ENCODE measurements at regions not wholly inside any gene's neighbourhood (a gene's known extent, or its start where the extent isn't known, plus 50 kb on each side); places are given as distances from the start of the nearest gene placed in this dataset.

DNA sequence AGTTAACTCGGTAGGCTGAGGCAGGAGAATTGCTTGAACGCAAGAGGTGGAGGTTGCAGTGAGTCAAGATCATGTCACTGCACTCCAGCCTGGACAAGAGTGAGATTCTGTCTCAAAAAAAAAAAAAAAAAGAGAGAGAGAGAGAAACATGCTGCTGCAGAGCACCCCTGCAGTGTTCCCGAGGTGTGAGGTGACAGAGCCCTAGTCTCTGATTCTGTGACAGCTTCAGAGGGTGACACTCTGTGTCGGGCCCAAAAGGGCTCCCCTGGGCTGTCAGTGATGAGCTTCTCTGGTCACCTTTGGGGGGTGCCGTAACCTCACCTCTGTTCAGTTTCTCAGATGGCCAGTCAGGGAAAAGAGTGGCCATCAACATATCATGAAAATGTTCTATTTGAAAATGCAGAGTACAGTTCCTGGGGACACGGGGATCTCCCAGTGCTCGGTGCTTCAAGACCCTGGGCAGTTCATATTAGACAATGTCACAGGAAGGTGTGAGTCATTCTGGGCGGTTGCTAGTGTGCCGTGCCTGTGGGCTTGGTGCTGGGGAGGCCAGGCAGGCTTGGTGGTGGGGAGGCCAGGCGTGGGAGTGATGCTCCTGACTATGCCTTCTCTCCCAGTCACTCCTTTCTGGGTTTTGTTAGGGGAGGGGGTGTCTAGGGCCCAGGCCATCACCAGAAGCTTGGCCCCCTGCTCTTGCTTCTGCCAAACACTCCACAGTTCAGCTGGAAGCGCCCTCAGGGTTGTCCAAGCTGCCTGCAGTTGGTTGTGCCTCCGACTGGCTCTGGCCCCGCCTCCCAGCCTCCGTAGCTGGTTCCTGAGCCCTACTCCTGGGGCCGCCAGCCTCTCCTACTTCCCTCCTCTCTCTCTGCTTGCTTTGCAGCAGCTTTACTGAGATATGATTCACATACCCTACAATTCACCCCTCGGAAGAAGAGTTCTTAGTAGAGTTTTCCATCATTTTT, 52.5 kb upstream of the CLDN5 start (continued):
- TF ChIP-seq, protein P1, sequence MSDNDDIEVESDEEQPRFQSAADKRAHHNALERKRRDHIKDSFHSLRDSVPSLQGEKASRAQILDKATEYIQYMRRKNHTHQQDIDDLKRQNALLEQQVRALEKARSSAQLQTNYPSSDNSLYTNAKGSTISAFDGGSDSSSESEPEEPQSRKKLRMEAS (CRISPR knock-in tag; IDR thresholded peaks at IDR 0.05): peak; percentile 48; the same call in 1 of the 2 replicates
- TF ChIP-seq CC2D1A (IDR thresholded peaks at IDR 0.05) (no peak), ZNF354B (CRISPR knock-in tag; IDR thresholded peaks at IDR 0.05) (no peak), ARID2 (IDR thresholded peaks at IDR 0.05) (no peak), NUFIP1 (IDR thresholded peaks at IDR 0.05; ENCODE audit: partially characterized antibody) (no peak), DIDO1 (tag; IDR thresholded peaks at IDR 0.05; ENCODE audit: low read depth) (no peak), ZNF23 (CRISPR knock-in tag; IDR thresholded peaks at IDR 0.05) (no peak), ZNF695 (CRISPR knock-in tag; IDR thresholded peaks at IDR 0.05) (0 out of 2 replicates have a peak, but pooled peaks have one; percentile 15), ZBTB7A (IDR thresholded peaks at IDR 0.05; ENCODE audit: borderline replicate concordance, control insufficient read depth, low read depth, low read length) (peak; percentile 66; the same call in 1 of the 2 replicates)
- TF ChIP-seq, protein P2, sequence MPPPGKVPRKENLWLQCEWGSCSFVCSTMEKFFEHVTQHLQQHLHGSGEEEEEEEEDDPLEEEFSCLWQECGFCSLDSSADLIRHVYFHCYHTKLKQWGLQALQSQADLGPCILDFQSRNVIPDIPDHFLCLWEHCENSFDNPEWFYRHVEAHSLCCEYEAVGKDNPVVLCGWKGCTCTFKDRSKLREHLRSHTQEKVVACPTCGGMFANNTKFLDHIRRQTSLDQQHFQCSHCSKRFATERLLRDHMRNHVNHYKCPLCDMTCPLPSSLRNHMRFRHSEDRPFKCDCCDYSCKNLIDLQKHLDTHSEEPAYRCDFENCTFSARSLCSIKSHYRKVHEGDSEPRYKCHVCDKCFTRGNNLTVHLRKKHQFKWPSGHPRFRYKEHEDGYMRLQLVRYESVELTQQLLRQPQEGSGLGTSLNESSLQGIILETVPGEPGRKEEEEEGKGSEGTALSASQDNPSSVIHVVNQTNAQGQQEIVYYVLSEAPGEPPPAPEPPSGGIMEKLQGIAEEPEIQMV (tag; conservative IDR thresholded peaks at IDR 0.05; ENCODE audit: low read depth): no peak
- TF ChIP-seq, protein P3, sequence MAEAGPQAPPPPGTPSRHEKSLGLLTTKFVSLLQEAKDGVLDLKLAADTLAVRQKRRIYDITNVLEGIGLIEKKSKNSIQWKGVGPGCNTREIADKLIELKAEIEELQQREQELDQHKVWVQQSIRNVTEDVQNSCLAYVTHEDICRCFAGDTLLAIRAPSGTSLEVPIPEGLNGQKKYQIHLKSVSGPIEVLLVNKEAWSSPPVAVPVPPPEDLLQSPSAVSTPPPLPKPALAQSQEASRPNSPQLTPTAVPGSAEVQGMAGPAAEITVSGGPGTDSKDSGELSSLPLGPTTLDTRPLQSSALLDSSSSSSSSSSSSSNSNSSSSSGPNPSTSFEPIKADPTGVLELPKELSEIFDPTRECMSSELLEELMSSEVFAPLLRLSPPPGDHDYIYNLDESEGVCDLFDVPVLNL (CRISPR knock-in tag; IDR thresholded peaks at IDR 0.05; ENCODE audit: low read depth): no peak
- TF ChIP-seq, protein P4, sequence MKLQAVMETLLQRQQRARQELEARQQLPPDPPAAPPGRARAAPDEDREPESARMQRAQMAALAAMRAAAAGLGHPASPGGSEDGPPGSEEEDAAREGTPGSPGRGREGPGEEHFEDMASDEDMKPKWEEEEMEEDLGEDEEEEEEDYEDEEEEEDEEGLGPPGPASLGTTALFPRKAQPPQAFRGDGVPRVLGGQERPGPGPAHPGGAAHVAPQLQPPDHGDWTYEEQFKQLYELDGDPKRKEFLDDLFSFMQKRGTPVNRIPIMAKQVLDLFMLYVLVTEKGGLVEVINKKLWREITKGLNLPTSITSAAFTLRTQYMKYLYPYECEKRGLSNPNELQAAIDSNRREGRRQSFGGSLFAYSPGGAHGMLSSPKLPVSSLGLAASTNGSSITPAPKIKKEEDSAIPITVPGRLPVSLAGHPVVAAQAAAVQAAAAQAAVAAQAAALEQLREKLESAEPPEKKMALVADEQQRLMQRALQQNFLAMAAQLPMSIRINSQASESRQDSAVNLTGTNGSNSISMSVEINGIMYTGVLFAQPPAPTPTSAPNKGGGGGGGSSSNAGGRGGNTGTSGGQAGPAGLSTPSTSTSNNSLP (IDR thresholded peaks at IDR 0.05; ENCODE audit: borderline replicate concordance, low read depth, low read length): no peak
- TF ChIP-seq, protein P5, sequence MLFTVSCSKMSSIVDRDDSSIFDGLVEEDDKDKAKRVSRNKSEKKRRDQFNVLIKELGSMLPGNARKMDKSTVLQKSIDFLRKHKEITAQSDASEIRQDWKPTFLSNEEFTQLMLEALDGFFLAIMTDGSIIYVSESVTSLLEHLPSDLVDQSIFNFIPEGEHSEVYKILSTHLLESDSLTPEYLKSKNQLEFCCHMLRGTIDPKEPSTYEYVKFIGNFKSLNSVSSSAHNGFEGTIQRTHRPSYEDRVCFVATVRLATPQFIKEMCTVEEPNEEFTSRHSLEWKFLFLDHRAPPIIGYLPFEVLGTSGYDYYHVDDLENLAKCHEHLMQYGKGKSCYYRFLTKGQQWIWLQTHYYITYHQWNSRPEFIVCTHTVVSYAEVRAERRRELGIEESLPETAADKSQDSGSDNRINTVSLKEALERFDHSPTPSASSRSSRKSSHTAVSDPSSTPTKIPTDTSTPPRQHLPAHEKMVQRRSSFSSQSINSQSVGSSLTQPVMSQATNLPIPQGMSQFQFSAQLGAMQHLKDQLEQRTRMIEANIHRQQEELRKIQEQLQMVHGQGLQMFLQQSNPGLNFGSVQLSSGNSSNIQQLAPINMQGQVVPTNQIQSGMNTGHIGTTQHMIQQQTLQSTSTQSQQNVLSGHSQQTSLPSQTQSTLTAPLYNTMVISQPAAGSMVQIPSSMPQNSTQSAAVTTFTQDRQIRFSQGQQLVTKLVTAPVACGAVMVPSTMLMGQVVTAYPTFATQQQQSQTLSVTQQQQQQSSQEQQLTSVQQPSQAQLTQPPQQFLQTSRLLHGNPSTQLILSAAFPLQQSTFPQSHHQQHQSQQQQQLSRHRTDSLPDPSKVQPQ (CRISPR knock-in tag; IDR thresholded peaks at IDR 0.05; ENCODE audit: borderline replicate concordance): no peak; the same call in 1 of the 2 replicates
- TF ChIP-seq, protein P6, sequence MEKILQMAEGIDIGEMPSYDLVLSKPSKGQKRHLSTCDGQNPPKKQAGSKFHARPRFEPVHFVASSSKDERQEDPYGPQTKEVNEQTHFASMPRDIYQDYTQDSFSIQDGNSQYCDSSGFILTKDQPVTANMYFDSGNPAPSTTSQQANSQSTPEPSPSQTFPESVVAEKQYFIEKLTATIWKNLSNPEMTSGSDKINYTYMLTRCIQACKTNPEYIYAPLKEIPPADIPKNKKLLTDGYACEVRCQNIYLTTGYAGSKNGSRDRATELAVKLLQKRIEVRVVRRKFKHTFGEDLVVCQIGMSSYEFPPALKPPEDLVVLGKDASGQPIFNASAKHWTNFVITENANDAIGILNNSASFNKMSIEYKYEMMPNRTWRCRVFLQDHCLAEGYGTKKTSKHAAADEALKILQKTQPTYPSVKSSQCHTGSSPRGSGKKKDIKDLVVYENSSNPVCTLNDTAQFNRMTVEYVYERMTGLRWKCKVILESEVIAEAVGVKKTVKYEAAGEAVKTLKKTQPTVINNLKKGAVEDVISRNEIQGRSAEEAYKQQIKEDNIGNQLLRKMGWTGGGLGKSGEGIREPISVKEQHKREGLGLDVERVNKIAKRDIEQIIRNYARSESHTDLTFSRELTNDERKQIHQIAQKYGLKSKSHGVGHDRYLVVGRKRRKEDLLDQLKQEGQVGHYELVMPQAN (IDR thresholded peaks at IDR 0.05; ENCODE audit: borderline replicate concordance): no peak
